ENCODE measurements at regions not wholly inside any gene's neighbourhood (a gene's known extent, or its start where the extent isn't known, plus 50 kb on each side); places are given as distances from the start of the nearest gene placed in this dataset.
A peak's percentile ranks its signal among the peaks of the same experiment; 100 is the strongest.

DNA sequence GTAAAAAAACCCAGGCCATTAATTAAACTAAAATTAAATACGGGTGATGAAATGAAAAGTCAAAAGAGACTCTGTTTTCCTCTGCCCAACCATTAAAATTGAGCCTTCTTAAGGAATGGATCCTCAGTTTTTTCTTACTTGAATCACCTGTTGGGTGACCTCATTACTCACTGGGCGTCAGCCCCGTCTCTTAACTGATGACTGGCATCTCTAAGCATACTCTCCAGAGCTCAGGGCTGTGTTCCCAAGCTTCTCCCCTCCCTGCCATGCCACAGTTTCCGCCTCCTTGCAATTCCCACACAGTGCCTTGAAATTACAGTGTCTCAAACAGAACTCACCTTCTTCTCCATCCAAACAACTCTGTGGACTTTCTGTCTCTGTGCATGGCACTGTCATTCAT, 421.1 kb upstream of the CELF4 start:
- TF ChIP-seq HDGF (IDR thresholded peaks at IDR 0.05; ENCODE audit: borderline replicate concordance) (no peak), SP1 (IDR thresholded peaks at IDR 0.05) (no peak), TARDBP (IDR thresholded peaks at IDR 0.05) (no peak), L3MBTL2 (conservative IDR thresholded peaks at IDR 0.05) (no peak), LEF1 (IDR thresholded peaks at IDR 0.05; ENCODE audit: borderline replicate concordance) (no peak), FOXA1 (IDR thresholded peaks at IDR 0.05) (no peak), BHLHE40 (IDR thresholded peaks at IDR 0.05; ENCODE audit: borderline replicate concordance) (no peak), ARNT (IDR thresholded peaks at IDR 0.05) (no peak), NFRKB (IDR thresholded peaks at IDR 0.05) (no peak), FOXK2 (IDR thresholded peaks at IDR 0.05) (no peak), ELF4 (IDR thresholded peaks at IDR 0.05) (no peak), FOXM1 (IDR thresholded peaks at IDR 0.05; ENCODE audit: borderline replicate concordance) (no peak), SUZ12 (IDR thresholded peaks at IDR 0.05) (no peak), CTBP1 (IDR thresholded peaks at IDR 0.05; ENCODE audit: borderline replicate concordance) (no peak), ZNF384 (IDR thresholded peaks at IDR 0.05) (no peak)
- TF ChIP-seq, protein P1, sequence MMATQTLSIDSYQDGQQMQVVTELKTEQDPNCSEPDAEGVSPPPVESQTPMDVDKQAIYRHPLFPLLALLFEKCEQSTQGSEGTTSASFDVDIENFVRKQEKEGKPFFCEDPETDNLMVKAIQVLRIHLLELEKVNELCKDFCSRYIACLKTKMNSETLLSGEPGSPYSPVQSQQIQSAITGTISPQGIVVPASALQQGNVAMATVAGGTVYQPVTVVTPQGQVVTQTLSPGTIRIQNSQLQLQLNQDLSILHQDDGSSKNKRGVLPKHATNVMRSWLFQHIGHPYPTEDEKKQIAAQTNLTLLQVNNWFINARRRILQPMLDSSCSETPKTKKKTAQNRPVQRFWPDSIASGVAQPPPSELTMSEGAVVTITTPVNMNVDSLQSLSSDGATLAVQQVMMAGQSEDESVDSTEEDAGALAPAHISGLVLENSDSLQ (IDR thresholded peaks at IDR 0.05), result no peak
- POLR2A ChIA-PET, result no interaction called here
- DNase-seq (ENCODE audit: extremely low spot score), result no peak
- CTCF ChIA-PET, result no interaction called here

DNA sequence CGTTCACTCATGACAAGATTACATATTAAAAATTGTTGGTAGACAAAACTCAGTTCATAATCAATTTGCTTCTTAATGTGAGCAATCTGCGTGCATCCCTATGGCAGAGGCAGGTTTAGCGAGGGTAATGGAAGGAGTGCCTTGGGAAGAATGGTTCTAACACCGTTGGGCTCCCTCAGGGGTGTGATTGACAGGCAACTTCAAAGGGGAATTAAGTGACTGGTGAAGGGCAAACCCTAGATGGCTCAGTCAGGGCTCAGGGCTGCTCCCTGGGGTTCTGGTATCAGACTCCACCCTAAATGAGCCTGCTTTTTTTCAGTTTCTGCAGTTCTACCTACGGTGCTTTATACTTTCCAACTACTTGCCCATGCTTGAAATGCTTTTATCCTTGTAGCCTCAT, 419.5 kb upstream of the CELF4 start:
- ChIA-PET CTCF (no interaction called here), POLR2A (no interaction called here)
- TF ChIP-seq ARNT (IDR thresholded peaks at IDR 0.05) (no peak), BHLHE40 (IDR thresholded peaks at IDR 0.05; ENCODE audit: borderline replicate concordance) (no peak), NFRKB (IDR thresholded peaks at IDR 0.05) (no peak)
- TF ChIP-seq, protein P1 (IDR thresholded peaks at IDR 0.05), result peak; percentile 82
- DNase-seq (ENCODE audit: extremely low spot score), result no peak

DNA sequence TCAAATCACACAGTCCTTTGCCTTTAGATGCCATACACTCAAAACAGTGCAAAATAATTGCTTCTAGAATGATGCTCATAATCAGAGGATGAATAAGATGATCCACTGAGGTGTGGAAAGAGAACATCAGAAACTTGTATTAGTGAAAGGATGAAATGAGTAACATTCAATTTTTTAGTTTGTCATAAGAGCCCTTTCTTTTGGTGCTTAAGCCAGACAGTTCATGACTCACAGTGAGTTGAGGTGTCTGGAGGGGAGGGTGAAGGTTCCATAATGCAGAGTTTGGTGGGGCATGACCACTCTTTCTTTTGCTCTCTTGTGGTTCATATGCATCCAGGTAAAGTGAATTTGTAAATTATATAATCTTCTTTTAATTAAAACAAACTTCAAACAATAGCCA, 415.0 kb upstream of the CELF4 start:
- DNase-seq (ENCODE audit: extremely low spot score), result no peak
- TF ChIP-seq FOXM1 (IDR thresholded peaks at IDR 0.05; ENCODE audit: borderline replicate concordance), result no peak
- no peak for TF ChIP-seq NFRKB (IDR thresholded peaks at IDR 0.05)
- TF ChIP-seq FOXK2 (IDR thresholded peaks at IDR 0.05), result no peak
- no peak for TF ChIP-seq ZNF384 (IDR thresholded peaks at IDR 0.05)
- TF ChIP-seq CTBP1 (IDR thresholded peaks at IDR 0.05; ENCODE audit: borderline replicate concordance), result no peak
- no peak for TF ChIP-seq HDGF (IDR thresholded peaks at IDR 0.05; ENCODE audit: borderline replicate concordance)
- no peak for TF ChIP-seq SP1 (IDR thresholded peaks at IDR 0.05)
- TF ChIP-seq LEF1 (IDR thresholded peaks at IDR 0.05; ENCODE audit: borderline replicate concordance), result no peak
- no peak for TF ChIP-seq SUZ12 (IDR thresholded peaks at IDR 0.05)
- no peak for TF ChIP-seq ARNT (IDR thresholded peaks at IDR 0.05)
- TF ChIP-seq BHLHE40 (IDR thresholded peaks at IDR 0.05; ENCODE audit: borderline replicate concordance), result no peak
- no peak for TF ChIP-seq FOXA1 (IDR thresholded peaks at IDR 0.05)
- TF ChIP-seq ELF4 (IDR thresholded peaks at IDR 0.05), result no peak
- ChIA-PET POLR2A (interaction anchor here (1.0 kb wide), 1 partner anchor 10 kb away, joined by 3 read pairs; no protein-coding TSS in a partner anchor), CTCF (no interaction called here)

DNA sequence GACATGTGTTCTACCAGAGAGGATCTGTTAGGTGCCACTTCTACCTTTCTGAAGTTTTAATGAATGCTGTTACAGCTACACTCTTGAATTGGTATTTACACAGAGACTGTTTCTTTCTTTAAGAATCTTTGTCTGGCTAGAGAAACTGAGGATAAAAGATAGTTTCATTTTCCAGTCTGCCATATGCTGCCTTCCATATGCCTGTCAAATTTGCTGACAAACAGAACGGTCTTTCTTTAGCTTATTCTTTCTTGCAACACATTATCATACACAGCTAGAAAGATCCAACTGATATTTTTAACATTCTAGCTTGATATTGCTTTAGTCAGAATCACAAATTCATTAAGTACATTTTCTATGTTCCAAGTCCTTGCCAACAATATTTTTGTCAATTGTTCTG, 409.8 kb upstream of the CELF4 start:
- ChIA-PET CTCF (no interaction called here), POLR2A (no interaction called here)
- TF ChIP-seq LEF1 (IDR thresholded peaks at IDR 0.05; ENCODE audit: borderline replicate concordance) (no peak), NFRKB (IDR thresholded peaks at IDR 0.05) (no peak), BHLHE40 (IDR thresholded peaks at IDR 0.05; ENCODE audit: borderline replicate concordance) (no peak), ZNF384 (IDR thresholded peaks at IDR 0.05) (no peak), ARNT (IDR thresholded peaks at IDR 0.05) (no peak), L3MBTL2 (conservative IDR thresholded peaks at IDR 0.05) (no peak), ELF4 (IDR thresholded peaks at IDR 0.05) (no peak), SP1 (IDR thresholded peaks at IDR 0.05) (no peak), FOXM1 (IDR thresholded peaks at IDR 0.05; ENCODE audit: borderline replicate concordance) (no peak), TARDBP (IDR thresholded peaks at IDR 0.05) (no peak), HDGF (IDR thresholded peaks at IDR 0.05; ENCODE audit: borderline replicate concordance) (no peak), FOXK2 (IDR thresholded peaks at IDR 0.05) (no peak), SUZ12 (IDR thresholded peaks at IDR 0.05) (no peak), FOXA1 (IDR thresholded peaks at IDR 0.05) (no peak), CTBP1 (IDR thresholded peaks at IDR 0.05; ENCODE audit: borderline replicate concordance) (no peak)
- TF ChIP-seq, protein P1 (IDR thresholded peaks at IDR 0.05), result no peak
- DNase-seq (ENCODE audit: extremely low spot score), result no peak

DNA sequence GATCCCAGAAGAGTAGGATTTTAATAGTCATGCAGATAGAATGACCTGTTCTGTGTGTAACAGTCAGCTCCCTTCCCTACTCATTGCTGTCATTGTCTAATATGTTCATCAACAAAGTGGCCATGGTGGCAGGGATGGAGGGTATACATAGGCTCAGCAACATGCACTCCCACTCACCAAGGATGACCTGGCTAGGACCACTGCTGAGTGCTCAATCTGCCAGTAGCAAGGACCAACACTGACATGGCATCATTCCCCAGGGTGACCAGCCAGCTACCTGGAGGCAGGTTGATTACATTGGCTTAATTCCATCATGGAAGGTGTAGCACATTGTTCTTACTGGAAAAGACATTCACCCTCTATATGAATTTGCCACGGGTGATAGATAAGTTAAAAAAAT, 401.7 kb upstream of the CELF4 start:
- no peak for DNase-seq (ENCODE audit: extremely low spot score)
- CTCF ChIA-PET, result no interaction called here
- POLR2A ChIA-PET, result no interaction called here
- TF ChIP-seq FOXA1 (IDR thresholded peaks at IDR 0.05) (no peak), L3MBTL2 (conservative IDR thresholded peaks at IDR 0.05) (no peak), CTBP1 (IDR thresholded peaks at IDR 0.05; ENCODE audit: borderline replicate concordance) (no peak), ELF4 (IDR thresholded peaks at IDR 0.05) (no peak), SUZ12 (IDR thresholded peaks at IDR 0.05) (no peak)
- TF ChIP-seq, protein P1 (IDR thresholded peaks at IDR 0.05), result no peak

DNA sequence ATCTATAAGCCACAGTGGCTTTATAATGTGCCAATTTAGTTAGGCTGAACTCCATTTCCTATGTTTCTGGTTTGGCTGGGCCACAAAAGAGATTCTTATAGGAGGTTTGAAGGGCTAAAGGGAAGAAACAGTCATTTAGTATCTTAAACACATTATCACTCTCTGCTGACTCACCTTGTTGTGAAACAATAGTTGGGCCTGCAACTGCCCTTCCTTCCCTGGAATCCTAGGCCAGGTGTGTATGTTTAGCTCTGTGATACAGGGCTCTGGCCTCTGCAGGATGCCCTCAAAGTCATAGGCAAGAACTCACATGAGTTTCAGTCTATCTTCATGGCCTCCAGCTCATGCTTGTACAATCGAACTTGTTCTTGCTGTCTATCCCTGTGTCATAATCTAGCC, 400.0 kb upstream of the CELF4 start:
- DNase-seq (ENCODE audit: extremely low spot score), result no peak
- POLR2A ChIA-PET, result no interaction called here
- TF ChIP-seq ELF4 (IDR thresholded peaks at IDR 0.05) (no peak), FOXA1 (IDR thresholded peaks at IDR 0.05) (no peak), LEF1 (IDR thresholded peaks at IDR 0.05; ENCODE audit: borderline replicate concordance) (no peak), HDGF (IDR thresholded peaks at IDR 0.05; ENCODE audit: borderline replicate concordance) (no peak)
- CTCF ChIA-PET, result no interaction called here

Data from HEK293T (cell line).